ENCODE measurements at regions not wholly inside any gene's neighbourhood (a gene's known extent, or its start where the extent isn't known, plus 50 kb on each side); places are given as distances from the start of the nearest gene placed in this dataset.

DNA sequence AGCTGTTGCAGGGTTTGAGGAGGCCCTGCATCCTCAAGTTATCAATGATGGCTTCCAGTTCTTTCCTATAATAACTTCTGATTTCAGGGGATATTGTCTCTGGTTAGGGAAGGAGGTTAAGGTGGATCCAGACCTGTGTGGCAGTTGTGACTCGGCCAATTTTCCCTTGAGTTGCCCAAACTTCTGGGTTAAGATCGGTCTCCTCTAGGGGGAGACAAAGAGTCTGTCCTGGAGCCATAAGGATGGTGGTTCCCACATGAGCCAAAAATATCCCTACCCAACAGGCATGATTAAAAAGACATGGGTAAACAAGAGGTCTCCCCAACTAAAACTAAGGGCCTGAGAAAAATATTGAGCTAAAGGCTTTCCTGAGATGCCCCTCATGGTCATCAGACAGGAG lies 227.5 kb upstream of the MDFIC2 start:
- no peak for TF ChIP-seq TCF4 (CRISPR knock-in tag; IDR thresholded peaks at IDR 0.05; ENCODE audit: borderline replicate concordance)
- no peak for TF ChIP-seq SNAI2 (CRISPR knock-in tag; IDR thresholded peaks at IDR 0.05)
- TF ChIP-seq ZNF70 (CRISPR knock-in tag; IDR thresholded peaks at IDR 0.05): no peak
- no peak for TF ChIP-seq ZNF565 (CRISPR knock-in tag; conservative IDR thresholded peaks at IDR 0.05; ENCODE audit: low read depth)
- TF ChIP-seq, protein P1, sequence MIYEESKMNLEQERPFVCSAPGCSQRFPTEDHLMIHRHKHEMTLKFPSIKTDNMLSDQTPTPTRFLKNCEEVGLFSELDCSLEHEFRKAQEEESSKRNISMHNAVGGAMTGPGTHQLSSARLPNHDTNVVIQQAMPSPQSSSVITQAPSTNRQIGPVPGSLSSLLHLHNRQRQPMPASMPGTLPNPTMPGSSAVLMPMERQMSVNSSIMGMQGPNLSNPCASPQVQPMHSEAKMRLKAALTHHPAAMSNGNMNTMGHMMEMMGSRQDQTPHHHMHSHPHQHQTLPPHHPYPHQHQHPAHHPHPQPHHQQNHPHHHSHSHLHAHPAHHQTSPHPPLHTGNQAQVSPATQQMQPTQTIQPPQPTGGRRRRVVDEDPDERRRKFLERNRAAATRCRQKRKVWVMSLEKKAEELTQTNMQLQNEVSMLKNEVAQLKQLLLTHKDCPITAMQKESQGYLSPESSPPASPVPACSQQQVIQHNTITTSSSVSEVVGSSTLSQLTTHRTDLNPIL (CRISPR knock-in tag; IDR thresholded peaks at IDR 0.05; ENCODE audit: low read depth): no peak
- no peak for TF ChIP-seq POU6F1 (CRISPR knock-in tag; IDR thresholded peaks at IDR 0.05; ENCODE audit: borderline replicate concordance, low read depth)
- TF ChIP-seq RARB (CRISPR knock-in tag; IDR thresholded peaks at IDR 0.05): no peak
- no peak for TF ChIP-seq CSRNP3 (CRISPR knock-in tag; IDR thresholded peaks at IDR 0.05)
- TF ChIP-seq PATZ1 (CRISPR knock-in tag; IDR thresholded peaks at IDR 0.05; ENCODE audit: borderline replicate concordance): no peak
- no peak for TF ChIP-seq OSR1 (CRISPR knock-in tag; IDR thresholded peaks at IDR 0.05)
- TF ChIP-seq ISL1 (CRISPR knock-in tag; IDR thresholded peaks at IDR 0.05): no peak
- no peak for TF ChIP-seq TOX (CRISPR knock-in tag; IDR thresholded peaks at IDR 0.05; ENCODE audit: borderline replicate concordance)
- ATAC-seq: no peak

- ATAC-seq: no peak
- TF ChIP-seq PPARA (CRISPR knock-in tag; IDR thresholded peaks at IDR 0.05; ENCODE audit: borderline replicate concordance): no peak
- no peak for TF ChIP-seq TCF4 (CRISPR knock-in tag; IDR thresholded peaks at IDR 0.05; ENCODE audit: borderline replicate concordance)
- TF ChIP-seq ZNF565 (CRISPR knock-in tag; conservative IDR thresholded peaks at IDR 0.05; ENCODE audit: low read depth): no peak
- no peak for TF ChIP-seq OSR1 (CRISPR knock-in tag; IDR thresholded peaks at IDR 0.05)
Measured at GRCh38 chr3:70532806-70533205, 220.4 kb upstream of the MDFIC2 start.

DNA sequence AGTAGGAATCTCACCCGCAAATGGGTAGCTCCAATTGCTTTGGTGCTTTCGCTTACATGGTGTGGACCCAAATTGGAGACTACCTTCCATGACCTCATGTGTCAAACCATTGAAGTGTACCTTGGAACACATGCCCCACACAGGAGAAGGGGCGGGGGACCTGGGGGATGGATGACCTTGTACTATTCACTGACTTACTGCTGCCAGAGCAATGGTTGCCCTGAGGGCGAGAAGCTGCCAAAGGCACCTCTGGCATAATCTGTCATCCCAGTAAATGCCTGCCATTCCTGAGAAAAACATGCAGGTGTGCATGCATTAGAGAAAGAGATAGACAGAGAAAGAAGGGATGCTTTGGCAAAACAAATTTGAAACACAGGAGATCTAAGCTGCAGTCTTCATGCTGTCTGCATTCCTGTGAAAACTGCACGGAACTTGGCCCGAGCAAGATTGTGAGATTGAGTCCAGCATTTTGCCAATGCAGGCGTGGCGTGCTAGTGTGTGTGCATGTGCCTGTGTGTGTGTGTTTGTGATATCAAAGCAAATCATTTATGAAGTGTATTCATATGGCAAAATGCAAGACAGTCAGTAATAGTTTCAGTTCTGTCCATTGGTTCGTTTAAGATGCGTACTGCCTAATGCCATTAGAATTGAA lies 219.5 kb upstream of the MDFIC2 start:
- TF ChIP-seq PATZ1 (CRISPR knock-in tag; IDR thresholded peaks at IDR 0.05; ENCODE audit: borderline replicate concordance) (no peak), TSHZ2 (CRISPR knock-in tag; IDR thresholded peaks at IDR 0.05) (no peak), GLIS3 (CRISPR knock-in tag; IDR thresholded peaks at IDR 0.05) (no peak), ZNF70 (CRISPR knock-in tag; IDR thresholded peaks at IDR 0.05) (no peak), CSRNP3 (CRISPR knock-in tag; IDR thresholded peaks at IDR 0.05) (no peak), ZFP3 (CRISPR knock-in tag; IDR thresholded peaks at IDR 0.05) (no peak), ZNF8 (CRISPR knock-in tag; IDR thresholded peaks at IDR 0.05) (no peak), ARNTL (CRISPR knock-in tag; IDR thresholded peaks at IDR 0.05; ENCODE audit: borderline replicate concordance, low read depth) (no peak), POU6F1 (CRISPR knock-in tag; IDR thresholded peaks at IDR 0.05; ENCODE audit: borderline replicate concordance, low read depth) (no peak), PPARA (CRISPR knock-in tag; IDR thresholded peaks at IDR 0.05; ENCODE audit: borderline replicate concordance) (no peak), TOX (CRISPR knock-in tag; IDR thresholded peaks at IDR 0.05; ENCODE audit: borderline replicate concordance) (no peak)
- TF ChIP-seq, protein P1 (CRISPR knock-in tag; IDR thresholded peaks at IDR 0.05; ENCODE audit: low read depth): no peak
- ATAC-seq: no peak
